HepG2 (cell line): ENCODE measurements at regions not wholly inside any gene's neighbourhood (a gene's known extent, or its start where the extent isn't known, plus 50 kb on each side); places are given as distances from the start of the nearest gene placed in this dataset.

ENCODE experiments used
- EP300 ChIP-seq, 3 experiments: sonication (generic) in 1 of 3; formaldehyde crosslinking in 1 of 3; IDR thresholded peaks; 2 replicates each; pipeline versions ENCODE4 v1.5.1 to v1.6.1; 2011 to 2020; ENCODE audit warnings: low read depth in 2 of 3, low read length in 2 of 3, borderline replicate concordance in 1 of 3, improper control_type of control experiment in 1 of 3, mild to moderate bottlenecking in 1 of 3, missing genetic modification reagents in 1 of 3, moderate library complexity in 1 of 3
- NR2C2 ChIP-seq: sonication (generic); formaldehyde crosslinking; IDR thresholded peaks from 2 replicates; pipeline ENCODE4 v1.4.0; 2020; ENCODE audit warnings: missing genetic modification reagents, mild to moderate bottlenecking, moderate library complexity, borderline replicate concordance
- POLR2A ChIP-seq, 2 experiments: IDR thresholded peaks; 2 replicates each; pipeline ENCODE4 v1.6.1; 2011; ENCODE audit warnings: low read depth in 2 of 2, low read length in 2 of 2, mild to moderate bottlenecking in 1 of 2, moderate library complexity in 1 of 2; ENCODE audit not compliant: insufficient read depth in 1 of 2
- ZNF761 ChIP-seq: sonication (generic); formaldehyde crosslinking; conservative IDR thresholded peaks from 2 replicates; pipeline ENCODE4 v1.4.0; 2020; ENCODE audit warnings: mild to moderate bottlenecking, missing genetic modification reagents
- ZSCAN30 ChIP-seq: sonication (generic); formaldehyde crosslinking; IDR thresholded peaks from 2 replicates; pipeline ENCODE4 v1.5.0; 2020; ENCODE audit warnings: mild to moderate bottlenecking, missing genetic modification reagents

- TF ChIP-seq ZNF761 (CRISPR knock-in tag) = no peak
- no peak for TF ChIP-seq ZSCAN30 (CRISPR knock-in tag)
- no peak for TF ChIP-seq EP300 (IDR thresholded peaks at IDR 0.05; ENCODE audit: low read depth in 2 of 2, low read length in 2 of 2)
- no peak for TF ChIP-seq EP300 (CRISPR knock-in tag; IDR thresholded peaks at IDR 0.05; ENCODE audit: borderline replicate concordance)
- TF ChIP-seq NR2C2 (CRISPR knock-in tag) = no peak
- TF ChIP-seq POLR2A (IDR thresholded peaks at IDR 0.05; ENCODE audit: insufficient read depth in 1 of 2, low read depth in 2 of 2, low read length in 2 of 2) = no peak
These were observed 239.8 kb downstream of the ETV1 start for GRCh38 chr7:13749636-13750035.
